ENCODE measurements at regions not wholly inside any gene's neighbourhood (a gene's known extent, or its start where the extent isn't known, plus 50 kb on each side); places are given as distances from the start of the nearest gene placed in this dataset.
"Not testable (repeated sequence)": the region's sequence is repeated elsewhere in the genome, so short reads cannot be mapped to it uniquely, and the experiment has no call there.

DNA sequence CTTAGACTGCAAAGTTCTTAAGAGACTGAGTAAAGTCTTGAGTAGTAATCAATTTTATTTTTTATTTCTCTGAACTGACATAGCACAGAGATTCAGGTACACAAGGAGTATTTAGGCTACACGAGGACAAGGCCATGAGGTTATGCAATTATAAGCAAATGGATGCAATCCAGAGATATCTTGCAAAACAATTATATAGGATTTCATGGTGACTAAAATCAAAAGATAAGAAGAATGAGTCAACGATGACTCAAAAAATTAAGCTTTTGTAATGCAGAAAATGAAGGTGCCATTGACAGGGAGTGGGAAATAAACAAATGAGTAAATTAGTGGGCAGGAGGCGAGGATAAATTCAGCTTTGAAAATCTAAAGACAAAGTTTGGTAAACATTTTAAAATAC is 66.7 kb upstream of the MYO3A start:
- DNase-seq (ENCODE audit: low spot score) = no peak

DNA sequence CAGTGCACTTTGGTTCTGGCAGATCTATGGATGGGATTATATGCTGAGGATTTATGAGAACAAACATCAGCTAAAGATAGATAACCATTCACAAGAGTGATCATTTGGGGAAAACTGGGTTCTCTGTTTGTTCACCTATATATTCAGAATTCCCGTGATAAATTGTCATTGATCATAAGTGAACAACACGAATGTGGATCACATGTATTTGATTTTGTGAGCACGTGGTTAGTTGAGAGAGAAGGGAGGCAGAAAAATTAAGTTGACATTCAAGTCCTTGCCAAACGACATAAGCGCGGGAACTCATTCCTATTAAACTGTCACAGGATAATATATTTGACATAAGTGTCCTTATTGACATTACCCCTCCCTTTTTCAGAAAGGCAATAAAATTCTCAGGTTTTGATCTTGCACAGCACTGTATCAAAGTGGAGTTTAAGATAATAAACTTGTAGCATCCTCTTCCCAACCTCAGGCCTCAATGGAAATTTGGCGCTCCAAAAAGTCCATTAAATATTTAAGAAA is 64.9 kb upstream of the MYO3A start:
- DNase-seq (ENCODE audit: low spot score) = no peak

DNA sequence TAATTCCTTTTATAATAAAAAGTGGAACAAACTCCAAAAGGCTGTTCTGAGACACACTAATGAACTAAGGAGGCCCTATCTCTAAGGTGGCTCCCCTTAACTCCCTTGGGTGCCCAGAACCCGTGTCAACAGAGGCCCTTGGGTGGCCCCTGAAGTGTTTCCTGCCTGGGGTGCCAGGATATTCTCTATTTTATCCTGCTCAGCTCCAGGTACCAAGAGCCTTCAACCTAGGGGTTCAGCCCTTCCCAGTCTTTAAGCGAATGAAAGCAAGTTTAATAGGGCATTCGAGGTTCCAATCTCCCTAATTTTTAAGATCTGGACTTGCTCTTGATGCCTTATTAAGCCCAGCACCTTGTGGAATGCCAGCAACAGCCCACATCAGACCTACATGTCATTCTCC is 64.4 kb upstream of the MYO3A start:
- DNase-seq (ENCODE audit: low spot score) = no peak

DNA sequence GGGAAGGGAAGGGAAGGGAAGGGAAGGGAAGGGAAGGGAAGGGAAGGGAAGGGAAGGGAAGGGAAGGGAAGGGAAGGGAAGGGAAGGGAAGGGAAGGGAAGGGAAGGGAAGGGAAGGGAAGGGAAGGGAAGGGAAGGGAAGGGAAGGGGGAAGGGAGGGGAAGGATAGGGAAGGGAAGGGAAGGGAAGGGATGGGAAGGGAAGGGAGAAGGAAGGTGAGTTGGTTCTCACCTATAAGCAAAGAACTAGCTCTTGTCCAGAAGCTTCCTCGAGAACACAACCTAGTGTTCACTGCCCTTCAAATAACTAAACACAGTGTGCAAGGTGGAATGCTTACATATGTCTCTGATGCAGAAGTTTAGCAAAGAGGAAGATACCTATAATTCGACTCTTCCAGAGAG is 59.6 kb upstream of the MYO3A start:
- not testable (repeated sequence) for DNase-seq (ENCODE audit: low spot score)

DNA sequence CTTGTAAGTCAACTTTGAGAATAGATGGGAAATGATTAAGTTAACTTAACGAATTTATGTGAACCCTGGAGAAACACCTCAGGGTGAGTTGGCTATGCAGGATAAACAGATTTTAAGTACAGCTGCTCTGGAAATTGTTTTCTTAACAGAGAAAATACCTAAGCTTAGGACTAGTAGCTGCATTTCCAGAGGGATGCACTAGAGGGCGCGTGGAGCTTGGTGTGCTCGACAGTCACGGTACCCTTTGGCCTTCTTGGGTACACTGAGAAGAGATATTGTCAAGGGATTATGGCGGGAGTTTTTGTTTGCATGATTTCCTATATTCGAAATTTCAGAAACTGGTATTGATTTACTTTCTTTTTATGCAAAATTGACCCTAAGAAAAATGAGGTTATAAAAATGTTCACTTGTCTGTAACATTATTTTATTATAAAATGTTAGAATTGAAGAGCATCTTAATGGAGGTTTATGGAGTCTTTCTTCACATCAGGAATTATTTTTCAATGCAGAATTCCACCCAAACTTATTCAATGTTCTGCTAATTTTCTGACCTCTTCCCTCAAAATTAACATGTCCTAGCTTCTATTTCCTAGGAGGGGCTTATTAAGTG is 58.4 kb upstream of the MYO3A start:
- peak; percentile 57 for DNase-seq (ENCODE audit: low spot score)

DNA sequence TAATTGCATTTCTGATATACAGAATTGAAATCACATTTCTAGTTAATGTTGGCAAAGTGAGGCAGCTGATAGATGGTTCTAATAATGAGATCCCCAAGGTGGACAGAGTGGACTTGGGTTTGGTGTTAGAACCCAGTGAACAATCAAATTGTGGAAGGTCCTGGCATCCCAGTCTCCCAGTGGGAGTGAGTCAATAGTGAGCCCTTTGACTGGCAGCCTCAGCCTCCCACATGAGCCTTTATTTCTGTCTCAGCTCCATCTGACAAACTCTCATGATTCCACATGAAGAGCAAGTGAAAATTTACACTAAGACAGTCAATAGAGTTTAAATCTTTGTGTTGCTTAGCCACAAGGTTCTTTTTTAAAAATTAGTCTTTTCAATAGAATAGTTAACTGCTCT is 56.7 kb upstream of the MYO3A start:
- DNase-seq (ENCODE audit: low spot score) = no peak

Data from CD4-positive, alpha-beta T cell treated with Interleukin-15 for 4 hours (primary cell).